Stimulated activated CD8-positive, alpha-beta memory T cell treated with anti-CD3 and anti-CD28 coated beads, Interleukin-7, amount 100 ng/mL, for 24 hours (primary cell): ENCODE measurements at regions not wholly inside any gene's neighbourhood (a gene's known extent, or its start where the extent isn't known, plus 50 kb on each side); places are given as distances from the start of the nearest gene placed in this dataset.

Source experiments
- DNase-seq: peaks from one replicate; pipeline ENCODE4 v3.0.0-alpha.2; 2020; ENCODE audit warnings: low read depth

DNA sequence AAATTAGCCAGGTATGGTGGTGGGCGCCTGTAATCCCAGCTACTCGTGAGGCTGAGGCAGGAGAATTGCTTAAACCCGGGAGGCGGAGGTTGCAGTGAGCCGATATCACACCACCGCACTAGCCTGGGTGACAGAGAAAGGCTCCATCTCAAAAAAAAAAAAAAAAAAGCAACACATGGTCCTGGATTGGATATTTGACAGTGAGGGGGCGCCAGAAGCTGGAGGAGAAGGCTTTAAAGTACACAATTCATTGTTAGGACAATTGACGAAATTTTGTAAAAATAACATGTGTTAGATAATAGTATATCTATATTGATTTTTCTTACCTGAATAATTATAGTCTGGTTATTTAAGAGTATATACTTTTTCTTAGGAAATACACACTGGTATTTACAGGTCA lies 50.2 kb upstream of the USP25 start:
- no peak for DNase-seq
